SK-MEL-5 (cell line): ENCODE measurements at regions not wholly inside any gene's neighbourhood (a gene's known extent, or its start where the extent isn't known, plus 50 kb on each side); places are given as distances from the start of the nearest gene placed in this dataset.

Source experiments
- small RNA-seq, 2 experiments: library from RNA; depleted of rRNA; stranded (forward); fragments of <200 nt; gene quantifications; one replicate each; pipeline ENCODE3, GENCODE V24; 2014

Small RNA genes in the stretch of these regions (small RNA-seq; reads per million reads assigned to genes)
- gene AC017007.1 (0 reads per million in 2 experiments), gene RF00019 (0 reads per million in 2 experiments)
